IMR-90 (cell line): ENCODE measurements at regions not wholly inside any gene's neighbourhood (a gene's known extent, or its start where the extent isn't known, plus 50 kb on each side); places are given as distances from the start of the nearest gene placed in this dataset.

Experiments used
- ATAC-seq: fragments of 200-7000 bp; cut with Tn5 transposase; 2 replicates; pipeline ENCODE4 v1.9.1; 2020; ENCODE audit warnings: low read depth, mild to moderate bottlenecking, moderate library complexity
- BruUV-seq: library from RNA; stranded (reverse); fragments of 400-500 nt; replicated peaks from 2 replicates; lab custom pipeline; 2021; lab: Mats Ljungman, UMichigan
- CTCF ChIA-PET: fragments of 300-600 bp; formaldehyde crosslinking; extraction: SDS; loops from one replicate; lab custom pipeline; 2021; ENCODE audit warnings: antibody characterized with exemption; lab: Yijun Ruan, JAX
- POLR2A ChIA-PET: fragments of 300-600 bp; sonication (Branson Sonifier 250); formaldehyde crosslinking; loops from one replicate; lab custom pipeline; 2022; ENCODE audit warnings: antibody characterized with exemption; ENCODE audit not compliant: unreplicated experiment; lab: Charles Lee
- DNase-seq: peaks from one replicate; pipeline ENCODE4 v3.0.0; 2013
- H2AFZ ChIP-seq: replicated peaks from 2 replicates; pipeline ENCODE3; 2013; ENCODE audit warnings: low read length, mild to moderate bottlenecking; ENCODE audit not compliant: poor library complexity
- H2AK5ac ChIP-seq: 2 replicates; pipeline ENCODE4 v1.6.1; 2013; ENCODE audit warnings: low read depth, low read length, inconsistent platforms
- H2AK9ac ChIP-seq: replicated peaks from 2 replicates; pipeline ENCODE3; 2013; ENCODE audit warnings: mild to moderate bottlenecking, low read depth, low read length, moderate library complexity; ENCODE audit not compliant: poor library complexity
- H2BK120ac ChIP-seq: 2 replicates; pipeline ENCODE4 v1.6.1; 2013; ENCODE audit warnings: low read depth, low read length, inconsistent platforms
- H2BK15ac ChIP-seq: 3 replicates; pipeline ENCODE4 v1.6.1; 2013; ENCODE audit warnings: low read depth, low read length, inconsistent platforms
- H2BK20ac ChIP-seq: 2 replicates; pipeline ENCODE4 v1.6.1; 2013; ENCODE audit warnings: low read depth, mild to moderate bottlenecking, inconsistent platforms, low read length, moderate library complexity
- H2BK5ac ChIP-seq: 2 replicates; pipeline ENCODE4 v1.6.1; 2013; ENCODE audit warnings: mild to moderate bottlenecking, low read depth, low read length, inconsistent platforms; ENCODE audit not compliant: poor library complexity, severe bottlenecking
- H3K14ac ChIP-seq: replicated peaks from 2 replicates; pipeline ENCODE4 v1.6.1; 2013; ENCODE audit warnings: low read depth, low read length, inconsistent platforms
- H3K18ac ChIP-seq: 2 replicates; pipeline ENCODE4 v1.6.1; 2013; ENCODE audit warnings: low read depth, low read length, control low read depth
- H3K23ac ChIP-seq: 2 replicates; pipeline ENCODE4 v1.6.1; 2013; ENCODE audit warnings: low read depth, low read length, inconsistent platforms
- H3K27ac ChIP-seq: 2 replicates; pipeline ENCODE4 v1.5.1; 2013; ENCODE audit warnings: mild to moderate bottlenecking, control low read depth, low read length; ENCODE audit not compliant: insufficient read depth
- H3K27me3 ChIP-seq: 2 replicates; pipeline ENCODE4 v1.6.1; 2013; ENCODE audit warnings: low read length; ENCODE audit not compliant: control insufficient read depth, insufficient read depth
- H3K36me3 ChIP-seq: 2 replicates; pipeline ENCODE4 v1.6.1; 2013; ENCODE audit warnings: low read length, mixed read lengths; ENCODE audit not compliant: control insufficient read depth, insufficient read depth
- H3K4ac ChIP-seq: 2 replicates; pipeline ENCODE4 v1.6.1; 2013; ENCODE audit warnings: low read depth, low read length, inconsistent platforms
- H3K4me1 ChIP-seq: 2 replicates; pipeline ENCODE4 v1.6.1; 2013; ENCODE audit warnings: low read length, mixed read lengths; ENCODE audit not compliant: control insufficient read depth, insufficient read depth
- H3K4me2 ChIP-seq: 2 replicates; pipeline ENCODE4 v1.6.1; 2013; ENCODE audit warnings: low read depth, mild to moderate bottlenecking, control low read depth, low read length, moderate library complexity
- H3K4me3 ChIP-seq: 2 replicates; pipeline ENCODE4 v1.5.1; 2013; ENCODE audit warnings: low read depth, mild to moderate bottlenecking, control low read depth, low read length, moderate library complexity; ENCODE audit not compliant: insufficient read depth
- H3K56ac ChIP-seq: 2 replicates; pipeline ENCODE4 v1.6.1; 2013; ENCODE audit warnings: low read length, inconsistent platforms; ENCODE audit not compliant: insufficient read depth; ENCODE audit errors: extremely low read depth
- H3K79me1 ChIP-seq, 2 experiments: 2 replicates each; pipeline ENCODE4 v1.6.1; 2013; ENCODE audit warnings: low read length in 2 of 2, inconsistent platforms in 1 of 2, low read depth in 1 of 2
- H3K9ac ChIP-seq: 2 replicates; pipeline ENCODE4 v1.6.1; 2013; ENCODE audit warnings: low read depth, low read length, control low read depth
- H3K9me1 ChIP-seq: 2 replicates; pipeline ENCODE4 v1.6.1; 2013; ENCODE audit warnings: low read length, inconsistent platforms; ENCODE audit not compliant: insufficient read depth
- H3K9me3 ChIP-seq: 2 replicates; pipeline ENCODE4 v1.6.1; 2013; ENCODE audit warnings: low read length; ENCODE audit not compliant: control insufficient read depth, insufficient read depth
- H4K20me1 ChIP-seq: 2 replicates; pipeline ENCODE4 v1.6.1; 2013; ENCODE audit warnings: low read length, inconsistent platforms; ENCODE audit not compliant: insufficient read depth
- H4K5ac ChIP-seq: 2 replicates; pipeline ENCODE4 v1.6.1; 2013; ENCODE audit warnings: mild to moderate bottlenecking, low read depth, low read length, control low read depth
- H4K8ac ChIP-seq, 2 experiments: 2 replicates each; pipeline ENCODE4 v1.6.1; 2013; ENCODE audit warnings: low read depth in 2 of 2, low read length in 2 of 2, control low read depth in 1 of 2, inconsistent platforms in 1 of 2
- H4K91ac ChIP-seq: 2 replicates; pipeline ENCODE4 v1.6.1; 2013; ENCODE audit warnings: low read depth, low read length, inconsistent platforms; ENCODE audit not compliant: insufficient read depth
- BHLHE40 ChIP-seq: fragments of 150-350 bp; IDR thresholded peaks from 2 replicates; pipeline ENCODE4 v1.6.1; 2016; ENCODE audit warnings: mild to moderate bottlenecking, low read depth, low read length
- CEBPB ChIP-seq: IDR thresholded peaks from 2 replicates; pipeline ENCODE4 v1.6.1; 2012; ENCODE audit warnings: low read depth, low read length, improper control_type of control experiment
- CHD1 ChIP-seq: IDR thresholded peaks from 2 replicates; pipeline ENCODE4 v1.6.1; 2012; ENCODE audit warnings: low read depth, low read length, improper control_type of control experiment
- CTCF ChIP-seq: conservative IDR thresholded peaks from 2 replicates; pipeline ENCODE4 v1.5.1; 2012; ENCODE audit warnings: mild to moderate bottlenecking, low read depth, low read length, improper control_type of control experiment
- ELK1 ChIP-seq: fragments of 150-350 bp; IDR thresholded peaks from 2 replicates; pipeline ENCODE4 v1.6.1; 2016; ENCODE audit warnings: low read depth, mild to moderate bottlenecking, low read length, moderate library complexity, borderline replicate concordance
- FOS ChIP-seq: fragments of 150-350 bp; IDR thresholded peaks from 2 replicates; pipeline ENCODE4 v1.6.1; 2016; ENCODE audit warnings: low read depth, low read length
- MAFK ChIP-seq: IDR thresholded peaks from 2 replicates; pipeline ENCODE4 v1.6.1; 2012; ENCODE audit warnings: low read depth, low read length, improper control_type of control experiment
- MAZ ChIP-seq: IDR thresholded peaks from 2 replicates; pipeline ENCODE4 v1.6.1; 2012; ENCODE audit warnings: low read depth, mild to moderate bottlenecking, low read length, improper control_type of control experiment, moderate library complexity, borderline replicate concordance
- MXI1 ChIP-seq: IDR thresholded peaks from 2 replicates; pipeline ENCODE4 v1.6.1; 2012; ENCODE audit warnings: low read depth, mild to moderate bottlenecking, low read length, moderate library complexity, borderline replicate concordance
- NFE2L2 ChIP-seq: fragments of 150-350 bp; IDR thresholded peaks from 2 replicates; pipeline ENCODE4 v1.6.1; 2016; ENCODE audit warnings: low read depth, mild to moderate bottlenecking, low read length
- POLR2A ChIP-seq: IDR thresholded peaks from 2 replicates; pipeline ENCODE4 v1.6.1; 2012; ENCODE audit warnings: mild to moderate bottlenecking, low read depth, low read length
- RAD21 ChIP-seq: IDR thresholded peaks from 2 replicates; pipeline ENCODE4 v1.6.1; 2012; ENCODE audit warnings: low read length, improper control_type of control experiment
- RCOR1 ChIP-seq: IDR thresholded peaks from 2 replicates; pipeline ENCODE4 v1.6.1; 2012; ENCODE audit warnings: mild to moderate bottlenecking, low read length, improper control_type of control experiment; ENCODE audit not compliant: insufficient replicate concordance
- RFX5 ChIP-seq: IDR thresholded peaks from 2 replicates; pipeline ENCODE4 v1.8.0; 2012; ENCODE audit warnings: low read depth, mild to moderate bottlenecking, low read length, moderate library complexity
- SMC3 ChIP-seq: fragments of 150-350 bp; IDR thresholded peaks from 2 replicates; pipeline ENCODE4 v1.6.1; 2016; ENCODE audit warnings: low read depth, mild to moderate bottlenecking, antibody characterized with exemption, low read length, moderate library complexity
- USF2 ChIP-seq: fragments of 150-350 bp; IDR thresholded peaks from 2 replicates; pipeline ENCODE4 v1.6.1; 2017; ENCODE audit warnings: mild to moderate bottlenecking, antibody characterized with exemption, low read length, low read depth
- WGBS, 2 experiments: methylation state at CpG; one replicate each; pipeline versions ENCODE4 v1.1.5 to v1.1.7; 2013; ENCODE audit warnings: missing lambda C conversion rate in 2 of 2; ENCODE audit not compliant: insufficient read length in 1 of 2; ENCODE audit errors: extremely low coverage in 2 of 2; 5-methylcytosine and 5-hydroxymethylcytosine counted together
- dilution Hi-C: fragments of 300-500 bp; cut with HindIII; formaldehyde crosslinking; loops from one replicate; pipeline ENCODE4 v1.14.3; 2018; ENCODE audit warnings: low sequenced_read_pairs; ENCODE audit not compliant: unreplicated experiment
- in situ Hi-C: fragments of 300-500 bp; cut with MboI; formaldehyde crosslinking; loops from 3 replicates; pipeline ENCODE4 v1.14.3; 2019; ENCODE audit warnings: low sequenced_read_pairs, inconsistent platforms, mixed read lengths
- intact Hi-C: fragments of 100-400 bp; cut with micrococcal nuclease; formaldehyde crosslinking; loops from 2 replicates; pipeline ENCODE4 v1.10.0; 2022

GRCh38 chr5:45105491-45105994 lies 296.8 kb downstream of the MRPS30 start:
- peaks cover 13% of the 10 kb centered on the region for H3K9me3 ChIP-seq
- H4K5ac ChIP-seq: no peak overlapping the region
- H2AFZ ChIP-seq: no peak overlapping the region
- no peak overlapping the region for H3K4ac ChIP-seq
- H4K8ac ChIP-seq: no peak overlapping the region
- no peak for DNase-seq
- no peak overlapping the region for H4K91ac ChIP-seq
- H3K27ac ChIP-seq: no peak overlapping the region
- TF ChIP-seq NFE2L2 (no peak), CHD1 (no peak), CTCF (no peak), USF2 (no peak), CEBPB (no peak), MAZ (no peak), BHLHE40 (no peak), POLR2A (no peak), FOS (no peak), RFX5 (no peak), ELK1 (no peak), SMC3 (no peak), MXI1 (no peak), RCOR1 (no peak), MAFK (no peak), RAD21 (no peak)
- no peaks in the 10 kb centered on the region for H3K36me3 ChIP-seq
- no peak overlapping the region for H3K4me2 ChIP-seq
- no peaks in the 10 kb centered on the region for H3K4me1 ChIP-seq
- no peaks in the 10 kb centered on the region for H3K27me3 ChIP-seq
- H2BK15ac ChIP-seq: no peak overlapping the region
- WGBS, 2 experiments: no CpG with 5 or more reads among the region's 1 CpG
- no peak overlapping the region for H2AK9ac ChIP-seq
- POLR2A ChIA-PET: no interaction called here
- in situ Hi-C loops (no loop called here), intact Hi-C loops (no loop called here), dilution Hi-C loops (no loop called here)
- H2BK20ac ChIP-seq: no peak overlapping the region
- no peak overlapping the region for H2BK5ac ChIP-seq
- H4K20me1 ChIP-seq: no peaks in the 10 kb centered on the region
- no peak overlapping the region for H3K4me3 ChIP-seq
- no peak for ATAC-seq
- H3K56ac ChIP-seq: no peak overlapping the region
- no peak overlapping the region for H3K23ac ChIP-seq
- H2BK120ac ChIP-seq: no peak overlapping the region
- no peak overlapping the region for H3K9ac ChIP-seq
- no peaks in the 10 kb centered on the region for H3K79me1 ChIP-seq
- no TSS peak for BruUV-seq
- H3K14ac ChIP-seq: no peak overlapping the region
- CTCF ChIA-PET: no interaction called here
- H3K9me1 ChIP-seq: no peaks in the 10 kb centered on the region
- H2AK5ac ChIP-seq: no peak overlapping the region
- H3K18ac ChIP-seq: no peak overlapping the region
